ENCODE measurements at regions not wholly inside any gene's neighbourhood (a gene's known extent, or its start where the extent isn't known, plus 50 kb on each side); places are given as distances from the start of the nearest gene placed in this dataset.

GRCh38 chr3:30467596-30468238 lies 138.7 kb upstream of the TGFBR2 start:
- Histone ChIP-seq H3K27me3 (no peaks in the 10 kb centered on the region), H3K36me3 (no peaks in the 10 kb centered on the region), H3K27ac (no peak overlapping the region), H3K4me3 (no peak overlapping the region), H3K4me1 (peaks cover 0 to 21% (median 9%) of the 10 kb centered on the region in 4 donors), H3K9me3 (no peaks in the 10 kb centered on the region)
- DNase-seq: no peak
- no peak for TF ChIP-seq CTCF (IDR thresholded peaks at IDR 0.05)
- intact Hi-C loops (cut with DNase I; ENCODE audit: low total_unique reads): no loop called here

GRCh38 chr3:30469133-30469532 lies 137.3 kb upstream of the TGFBR2 start:
- H3K9me3 ChIP-seq: no peaks in the 10 kb centered on the region
- no peaks in the 10 kb centered on the region for H3K27me3 ChIP-seq
- DNase-seq: no peak
- no peak overlapping the region for H3K4me3 ChIP-seq
- no peaks in the 10 kb centered on the region for H3K36me3 ChIP-seq
- no peak for TF ChIP-seq CTCF (IDR thresholded peaks at IDR 0.05)
- H3K4me1 ChIP-seq: peaks cover 0 to 29% (median 9%) of the 10 kb centered on the region in 4 donors
- intact Hi-C loops (cut with DNase I; ENCODE audit: low total_unique reads): no loop called here
- no peak overlapping the region for H3K27ac ChIP-seq

- no peaks in the 10 kb centered on the region for H3K36me3 ChIP-seq
- DNase-seq: no peak
- no peaks in the 10 kb centered on the region for H3K9me3 ChIP-seq
- peaks cover 0 to 33% (median 9%) of the 10 kb centered on the region in 4 donors for H3K4me1 ChIP-seq
- H3K27ac ChIP-seq: no peak overlapping the region
- TF ChIP-seq CTCF (IDR thresholded peaks at IDR 0.05): no peak
- no peak overlapping the region for H3K4me3 ChIP-seq
- no peaks in the 10 kb centered on the region for H3K27me3 ChIP-seq
- intact Hi-C loops (cut with DNase I; ENCODE audit: low total_unique reads): no loop called here
Measured at GRCh38 chr3:30470496-30470895, 135.9 kb upstream of the TGFBR2 start.

GRCh38 chr3:30471066-30471465 lies 135.3 kb upstream of the TGFBR2 start:
- H3K4me1 ChIP-seq: peaks cover 0 to 33% (median 9%) of the 10 kb centered on the region in 4 donors
- no peaks in the 10 kb centered on the region for H3K9me3 ChIP-seq

GRCh38 chr3:30471796-30472489 lies 134.5 kb upstream of the TGFBR2 start:
- Histone ChIP-seq H3K36me3 (no peaks in the 10 kb centered on the region), H3K4me1 (peaks cover 0 to 40% (median 9%) of the 10 kb centered on the region in 4 donors)
- no peak for DNase-seq

More at GRCh38 chr3:30471066-30471465, 135.3 kb upstream of the TGFBR2 start:
- TF ChIP-seq CTCF (IDR thresholded peaks at IDR 0.05): no peak
- H3K27ac ChIP-seq: peak overlapping the region; percentile 16 to 17
- H3K27me3 ChIP-seq: no peaks in the 10 kb centered on the region
- H3K36me3 ChIP-seq: no peaks in the 10 kb centered on the region
- DNase-seq: no peak
- intact Hi-C loops (cut with DNase I; ENCODE audit: low total_unique reads): no loop called here
- H3K4me3 ChIP-seq: no peak overlapping the region

More at GRCh38 chr3:30471796-30472489, 134.5 kb upstream of the TGFBR2 start:
- no peak overlapping the region for H3K4me3 ChIP-seq
- H3K27ac ChIP-seq: peak overlapping the region; percentile 16 to 17
- intact Hi-C loops (cut with DNase I; ENCODE audit: low total_unique reads): no loop called here
- H3K9me3 ChIP-seq: no peaks in the 10 kb centered on the region
- H3K27me3 ChIP-seq: no peaks in the 10 kb centered on the region
- TF ChIP-seq CTCF (IDR thresholded peaks at IDR 0.05): no peak

Data from tibial artery (tissue), 4 donors.